BLaER1 treated with 17β-estradiol and CSF1 and Interleukin-3, amounts not matched to agents 10 nM and 100 nM (cell line): ENCODE measurements at regions not wholly inside any gene's neighbourhood (a gene's known extent, or its start where the extent isn't known, plus 50 kb on each side); places are given as distances from the start of the nearest gene placed in this dataset.
A peak's percentile ranks its signal among the peaks of the same experiment; 100 is the strongest.

Experiments used
- H3K27ac ChIP-seq, 11 experiments: shearing (Covaris generic); formaldehyde crosslinking; 2 replicates each; pipeline ENCODE4 v1.8.1; 2022
- H3K27me3 ChIP-seq, 11 experiments: shearing (Covaris generic); formaldehyde crosslinking; 2 replicates each; pipeline ENCODE4 v1.8.1; 2022
- H3K36me3 ChIP-seq, 11 experiments: shearing (Covaris generic); formaldehyde crosslinking; 2 replicates each; pipeline ENCODE4 v1.8.1; 2022
- H3K4me1 ChIP-seq, 10 experiments: shearing (Covaris generic); formaldehyde crosslinking; 2 replicates each; pipeline ENCODE4 v1.8.1; 2022
- H3K4me2 ChIP-seq, 11 experiments: shearing (Covaris generic); formaldehyde crosslinking; 2 replicates each; pipeline ENCODE4 v1.8.1; 2022
- H3K4me3 ChIP-seq, 10 experiments: shearing (Covaris generic); formaldehyde crosslinking; 2 replicates each; pipeline ENCODE4 v1.8.1; 2022
- H3K9ac ChIP-seq, 11 experiments: shearing (Covaris generic); formaldehyde crosslinking; 2 replicates each; pipeline ENCODE4 v1.8.1; 2022
- H3K9me3 ChIP-seq, 11 experiments: shearing (Covaris generic); formaldehyde crosslinking; replicated peaks in 1 of 11; 2 replicates each; pipeline ENCODE4 v1.8.1; 2022
- H4K20me1 ChIP-seq, 11 experiments: shearing (Covaris generic); formaldehyde crosslinking; 2 replicates each; pipeline ENCODE4 v1.8.1; 2022
- Cebpa-rat ChIP-seq, 11 experiments: shearing (Covaris generic); IDR thresholded peaks; 2 replicates each; pipeline ENCODE4 v1.8.1; 2022

DNA sequence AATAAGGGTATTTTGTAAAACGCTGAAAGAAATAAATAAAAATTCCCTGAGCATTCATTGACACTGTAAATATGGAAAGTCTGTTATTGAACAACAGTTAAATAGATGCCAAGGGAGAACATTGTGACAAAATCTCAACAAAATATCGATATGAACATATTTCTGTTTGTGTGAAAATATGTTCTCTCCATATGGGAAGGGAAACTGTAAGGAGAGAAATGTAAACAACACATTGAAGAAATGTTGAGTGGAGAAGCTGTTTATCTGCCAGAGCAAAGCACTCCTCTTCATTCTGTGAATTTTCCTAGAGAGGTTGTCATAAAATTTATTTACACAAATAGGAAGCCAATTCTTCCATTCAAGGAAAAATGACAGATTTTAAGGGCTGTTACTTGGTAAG is 57.1 kb upstream of the EOMES start:
- no peak overlapping the region for H3K4me3 ChIP-seq
- no peak overlapping the region for H3K27ac ChIP-seq
- no peaks in the 10 kb centered on the region for H4K20me1 ChIP-seq
- H3K9me3 ChIP-seq = no peaks in the 10 kb centered on the region
- TF ChIP-seq Cebpa-rat (IDR thresholded peaks at IDR 0.05) = no peak
- H3K27me3 ChIP-seq = no peaks in the 10 kb centered on the region
- no peaks in the 10 kb centered on the region for H3K4me1 ChIP-seq
- H3K4me2 ChIP-seq = no peak overlapping the region
- H3K9ac ChIP-seq = no peak overlapping the region
- H3K36me3 ChIP-seq = no peaks in the 10 kb centered on the region

DNA sequence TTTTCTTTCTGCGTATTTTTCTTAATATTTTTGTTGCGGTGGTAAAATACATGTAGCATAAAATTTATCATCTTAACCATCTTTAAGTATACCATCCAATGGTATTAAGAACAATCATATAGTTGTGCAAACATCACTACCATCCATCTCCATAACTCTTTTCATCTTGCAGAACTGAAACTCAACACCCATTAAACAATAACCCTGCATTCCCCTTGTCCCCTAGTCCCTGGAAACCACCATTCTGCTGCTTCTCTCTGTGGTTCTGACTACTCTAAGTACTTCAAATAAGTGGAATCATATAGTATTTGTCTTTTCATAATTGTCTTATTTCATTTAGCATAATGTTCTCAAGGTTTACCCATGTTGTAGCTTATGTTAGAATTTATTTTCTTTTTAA is 67.3 kb upstream of the EOMES start:
- Histone ChIP-seq H3K4me1 (no peaks in the 10 kb centered on the region), H3K36me3 (no peaks in the 10 kb centered on the region), H3K4me3 (no peak overlapping the region), H3K27ac (no peak overlapping the region), H3K27me3 (no peaks in the 10 kb centered on the region), H3K9me3 (no peaks in the 10 kb centered on the region), H3K4me2 (no peak overlapping the region), H3K9ac (no peak overlapping the region), H4K20me1 (no peaks in the 10 kb centered on the region)
- TF ChIP-seq Cebpa-rat (IDR thresholded peaks at IDR 0.05) = no peak

- Histone ChIP-seq H3K27me3 (no peaks in the 10 kb centered on the region), H3K4me1 (no peaks in the 10 kb centered on the region), H3K9me3 (no peaks in the 10 kb centered on the region), H3K4me2 (no peak overlapping the region), H3K4me3 (no peak overlapping the region), H3K9ac (no peak overlapping the region), H3K27ac (no peak overlapping the region), H3K36me3 (no peaks in the 10 kb centered on the region), H4K20me1 (no peaks in the 10 kb centered on the region)
- no peak for TF ChIP-seq Cebpa-rat (IDR thresholded peaks at IDR 0.05)
These were observed 69.8 kb upstream of the EOMES start for GRCh38 chr3:27791956-27792355.

DNA sequence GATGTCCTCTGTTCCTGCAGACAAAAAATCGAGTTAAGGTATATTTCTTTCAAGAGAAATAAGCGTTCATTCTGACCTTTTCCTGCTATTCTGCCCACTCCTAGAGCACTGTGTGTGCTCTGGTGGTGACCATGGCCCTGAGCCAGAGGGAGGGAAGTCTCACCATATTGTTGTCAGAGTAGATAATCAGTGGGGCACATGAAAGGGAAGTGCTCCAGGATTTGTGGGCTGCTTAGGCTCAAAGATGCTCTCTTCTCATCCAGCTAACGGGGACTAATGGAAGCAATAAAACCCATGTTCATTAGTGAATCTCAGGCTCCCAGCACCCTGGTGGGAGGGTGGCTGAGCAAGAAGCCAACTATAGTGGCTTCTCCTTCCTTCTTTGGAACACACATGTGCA is 70.7 kb upstream of the EOMES start:
- no peaks in the 10 kb centered on the region for H4K20me1 ChIP-seq

DNA sequence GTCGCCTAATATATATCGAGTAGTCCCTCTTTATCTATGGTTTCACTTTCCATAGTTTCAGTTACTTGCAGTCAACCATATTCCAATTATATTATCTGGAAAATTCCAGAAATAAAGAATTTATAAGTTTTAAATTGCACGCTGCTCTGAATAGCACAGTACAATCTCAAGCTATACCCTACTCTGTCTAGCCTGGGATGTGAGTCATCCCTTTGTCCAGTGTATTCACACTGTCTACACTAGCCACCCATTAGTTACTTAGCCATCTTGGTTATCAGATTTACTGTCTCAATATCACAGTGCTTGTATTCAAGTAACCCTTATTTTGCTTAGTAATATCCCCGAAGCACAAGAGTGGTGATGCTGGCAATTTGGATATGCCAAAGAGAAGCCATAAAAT is 72.1 kb upstream of the EOMES start:
- Histone ChIP-seq H3K27me3 (no peaks in the 10 kb centered on the region), H3K9me3 (no peaks in the 10 kb centered on the region), H4K20me1 (no peaks in the 10 kb centered on the region), H3K36me3 (no peaks in the 10 kb centered on the region), H3K4me3 (no peak overlapping the region), H3K4me2 (no peak overlapping the region), H3K4me1 (no peaks in the 10 kb centered on the region), H3K9ac (no peak overlapping the region), H3K27ac (no peak overlapping the region)
- TF ChIP-seq Cebpa-rat (IDR thresholded peaks at IDR 0.05) = no peak

More for the DNA sequence above, 70.7 kb upstream of the EOMES start:
- Histone ChIP-seq H3K4me1 (no peaks in the 10 kb centered on the region), H3K36me3 (no peaks in the 10 kb centered on the region), H3K4me3 (no peak overlapping the region), H3K9me3 (no peaks in the 10 kb centered on the region), H3K27ac (no peak overlapping the region), H3K27me3 (no peaks in the 10 kb centered on the region), H3K4me2 (no peak overlapping the region), H3K9ac (no peak overlapping the region)
- no peak for TF ChIP-seq Cebpa-rat (IDR thresholded peaks at IDR 0.05)

- TF ChIP-seq Cebpa-rat (IDR thresholded peaks at IDR 0.05) = no peak
- Histone ChIP-seq H3K9me3 (no peaks in the 10 kb centered on the region), H3K27me3 (no peaks in the 10 kb centered on the region), H3K4me3 (no peak overlapping the region), H3K36me3 (no peaks in the 10 kb centered on the region), H4K20me1 (no peaks in the 10 kb centered on the region), H3K27ac (no peak overlapping the region), H3K9ac (no peak overlapping the region), H3K4me2 (no peak overlapping the region), H3K4me1 (peaks cover 0 to 13% (median 0%) of the 10 kb centered on the region in 10 experiments; a peak in 3 of 20 replicates)
These were observed 74.3 kb upstream of the EOMES start for GRCh38 chr3:27796365-27796875.

DNA sequence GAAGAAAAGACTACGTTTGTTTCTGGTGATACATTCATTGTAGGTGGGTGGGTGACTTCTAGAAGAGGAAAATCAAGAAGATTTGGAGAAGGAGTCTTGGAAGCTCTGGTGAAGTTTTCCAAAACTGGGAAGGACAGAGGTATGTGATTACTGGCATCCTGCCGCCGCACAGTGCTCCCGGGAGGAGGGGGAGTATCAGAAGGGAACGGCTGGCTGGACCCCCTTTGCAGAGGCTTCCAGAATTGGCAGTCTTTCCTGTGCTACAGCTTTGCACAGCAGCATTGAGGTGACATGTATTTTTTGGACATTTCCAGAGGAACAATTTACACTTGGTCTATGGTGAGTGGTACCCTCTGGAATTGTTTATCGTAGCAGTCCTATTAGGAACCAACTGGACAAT is 75.7 kb upstream of the EOMES start:
- no peak overlapping the region for H3K4me2 ChIP-seq
- no peaks in the 10 kb centered on the region for H3K36me3 ChIP-seq
- no peak for TF ChIP-seq Cebpa-rat (IDR thresholded peaks at IDR 0.05)
- no peak overlapping the region for H3K4me3 ChIP-seq
- H3K27me3 ChIP-seq = no peaks in the 10 kb centered on the region
- H3K9me3 ChIP-seq = no peaks in the 10 kb centered on the region
- no peak overlapping the region for H3K9ac ChIP-seq
- no peak overlapping the region for H3K27ac ChIP-seq
- H4K20me1 ChIP-seq = no peaks in the 10 kb centered on the region
- H3K4me1 ChIP-seq = peaks cover under 1 to 22% (median 6%) of the 10 kb centered on the region in 10 experiments; a peak in 9 of 20 replicates

DNA sequence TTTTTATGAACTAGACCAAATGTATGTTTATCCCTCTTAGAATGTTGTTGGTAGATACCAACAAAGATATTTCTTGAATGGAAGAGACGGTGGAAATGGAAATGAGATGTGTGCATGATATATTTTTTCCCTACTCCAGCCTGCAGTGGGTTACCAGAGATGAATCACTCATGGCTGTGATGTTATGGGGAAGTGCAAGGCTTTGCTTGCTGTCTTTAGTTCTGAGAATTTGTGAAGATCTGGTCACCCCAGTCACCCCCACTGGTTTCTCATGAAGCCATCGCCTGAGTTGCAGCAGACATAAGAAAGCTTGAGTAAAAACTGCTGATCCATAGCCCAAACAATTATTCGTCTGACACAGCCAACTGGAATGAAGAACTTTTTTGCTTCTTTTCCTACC is 78.1 kb upstream of the EOMES start:
- Histone ChIP-seq H3K4me1 (peaks cover 5 to 32% (median 8%) of the 10 kb centered on the region in 10 experiments; a peak in 9 of 20 replicates), H3K36me3 (no peaks in the 10 kb centered on the region), H3K27ac (no peak overlapping the region), H3K4me2 (0 out of 22 replicates have a peak overlapping the region, but pooled peaks of 1 of the 11 experiments have one; percentile 23), H4K20me1 (no peaks in the 10 kb centered on the region), H3K4me3 (no peak overlapping the region), H3K9ac (no peak overlapping the region), H3K9me3 (no peaks in the 10 kb centered on the region), H3K27me3 (no peaks in the 10 kb centered on the region)
- no peak for TF ChIP-seq Cebpa-rat (IDR thresholded peaks at IDR 0.05)

GRCh38 chr3:27802425-27802824 is 80.3 kb upstream of the EOMES start:
- no peak overlapping the region for H3K27ac ChIP-seq
- peak overlapping the region in 6 of 11 experiments; percentile 5 to 53 (median 18); a peak in 6 of 22 replicates for H3K4me2 ChIP-seq
- H3K4me3 ChIP-seq = no peak overlapping the region
- H3K4me1 ChIP-seq = peaks cover 5 to 32% (median 8%) of the 10 kb centered on the region in 10 experiments; a peak in 9 of 20 replicates
- no peaks in the 10 kb centered on the region for H3K36me3 ChIP-seq
- no peaks in the 10 kb centered on the region for H4K20me1 ChIP-seq
- no peaks in the 10 kb centered on the region for H3K27me3 ChIP-seq
- no peaks in the 10 kb centered on the region for H3K9me3 ChIP-seq
- no peak for TF ChIP-seq Cebpa-rat (IDR thresholded peaks at IDR 0.05)
- no peak overlapping the region for H3K9ac ChIP-seq

DNA sequence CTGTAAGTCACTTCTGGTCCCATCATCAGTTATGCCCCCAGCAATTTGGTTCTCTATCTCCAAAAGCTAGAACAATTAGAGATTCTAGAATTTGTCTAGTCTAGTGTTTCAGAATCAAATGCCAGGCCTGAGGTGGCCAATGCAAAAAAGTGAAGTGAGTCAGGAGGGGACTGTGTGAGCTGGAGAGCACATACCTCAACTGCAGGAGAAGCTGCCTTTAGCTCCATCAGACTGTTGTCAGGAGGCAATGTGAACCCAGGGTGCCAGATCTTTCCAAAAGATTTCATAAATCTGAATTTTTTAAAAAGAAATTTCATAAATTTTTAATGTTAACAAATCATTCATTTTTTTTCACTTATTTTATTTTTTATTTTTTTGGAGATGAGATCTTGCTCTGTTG is 80.7 kb upstream of the EOMES start:
- Histone ChIP-seq H3K36me3 (no peaks in the 10 kb centered on the region), H3K9ac (no peak overlapping the region), H3K4me1 (peaks cover 5 to 32% (median 8%) of the 10 kb centered on the region in 10 experiments; a peak in 9 of 20 replicates), H3K27me3 (no peaks in the 10 kb centered on the region), H4K20me1 (no peaks in the 10 kb centered on the region), H3K4me2 (peak overlapping the region in 7 of 11 experiments; percentile 2 to 53 (median 18); a peak in 6 of 22 replicates), H3K9me3 (no peaks in the 10 kb centered on the region), H3K4me3 (no peak overlapping the region), H3K27ac (no peak overlapping the region)
- no peak for TF ChIP-seq Cebpa-rat (IDR thresholded peaks at IDR 0.05)
